Hepatocyte (in vitro differentiated cells): ENCODE measurements at regions not wholly inside any gene's neighbourhood (a gene's known extent, or its start where the extent isn't known, plus 50 kb on each side); places are given as distances from the start of the nearest gene placed in this dataset.

Source experiments
- DNase-seq: peaks from one replicate; pipeline ENCODE4 v3.0.0-alpha.2; 2016; ENCODE audit warnings: low spot score
- H2AFZ ChIP-seq: fragments of 200-600 bp; sonication (generic); 2 replicates; pipeline ENCODE4 v1.6.0; 2016; ENCODE audit warnings: antibody characterized with exemption, mild to moderate bottlenecking
- H3K27ac ChIP-seq: fragments of 200-600 bp; sonication (generic); 2 replicates; pipeline ENCODE4 v1.5.1; 2016; ENCODE audit warnings: mild to moderate bottlenecking
- H3K27me3 ChIP-seq: fragments of 200-600 bp; sonication (generic); 2 replicates; pipeline ENCODE4 v1.6.1; 2016
- H3K36me3 ChIP-seq: fragments of 200-600 bp; sonication (generic); replicated peaks from 2 replicates; pipeline ENCODE4 v1.5.1; 2016; ENCODE audit warnings: low read depth; ENCODE audit not compliant: insufficient read depth
- H3K4me1 ChIP-seq: fragments of 200-600 bp; sonication (generic); 2 replicates; pipeline ENCODE4 v1.5.1; 2016; ENCODE audit warnings: mild to moderate bottlenecking, moderate library complexity; ENCODE audit not compliant: insufficient read depth
- H3K4me2 ChIP-seq: fragments of 200-600 bp; sonication (generic); 2 replicates; pipeline ENCODE4 v1.6.0; 2016
- H3K4me3 ChIP-seq: fragments of 200-600 bp; sonication (generic); 2 replicates; pipeline ENCODE4 v1.5.1; 2016; ENCODE audit warnings: mild to moderate bottlenecking
- H3K79me2 ChIP-seq: fragments of 200-600 bp; sonication (generic); 2 replicates; pipeline ENCODE4 v1.6.0; 2017; ENCODE audit warnings: mild to moderate bottlenecking
- H3K9me2 ChIP-seq: fragments of 200-600 bp; sonication (generic); replicated peaks from 2 replicates; pipeline ENCODE4 v1.6.0; 2017; ENCODE audit warnings: mild to moderate bottlenecking; ENCODE audit not compliant: insufficient read depth
- H3K9me3 ChIP-seq: fragments of 200-600 bp; sonication (generic); 2 replicates; pipeline ENCODE4 v1.5.1; 2016; ENCODE audit warnings: low read depth, mild to moderate bottlenecking
- H4K20me1 ChIP-seq: fragments of 200-600 bp; sonication (generic); 2 replicates; pipeline ENCODE4 v1.6.0; 2016; ENCODE audit warnings: mild to moderate bottlenecking; ENCODE audit not compliant: insufficient read depth, poor library complexity, severe bottlenecking
- CTCF ChIP-seq: fragments of 200-600 bp; sonication (generic); IDR thresholded peaks from 2 replicates; pipeline ENCODE4 v1.5.1; 2016; ENCODE audit warnings: antibody characterized with exemption, mild to moderate bottlenecking; ENCODE audit not compliant: poor library complexity
- EZH2 ChIP-seq: fragments of 200-600 bp; sonication (generic); IDR thresholded peaks from 2 replicates; pipeline ENCODE4 v1.6.1; 2016; ENCODE audit warnings: antibody characterized with exemption, mild to moderate bottlenecking, borderline replicate concordance
- EZH2phosphoT487 ChIP-seq: fragments of 200-600 bp; sonication (generic); IDR thresholded peaks from one replicate; pipeline ENCODE4 v1.6.1; 2018; ENCODE audit warnings: antibody characterized with exemption, mild to moderate bottlenecking, low read depth, moderate library complexity; ENCODE audit not compliant: unreplicated experiment, severe bottlenecking
- WGBS: methylation state at CpG from one replicate; pipeline ENCODE4 v1.1.6; 2016; ENCODE audit warnings: low lambda C conversion rate; ENCODE audit errors: missing lambda C conversion rate; 5-methylcytosine and 5-hydroxymethylcytosine counted together

- no peak for DNase-seq
- H3K27ac ChIP-seq: no peak overlapping the region
- 59% methylated on average over 1 of the region's 1 CpG for WGBS
- no peaks in the 10 kb centered on the region for H3K9me2 ChIP-seq
- no peaks in the 10 kb centered on the region for H3K4me1 ChIP-seq
- no peaks in the 10 kb centered on the region for H3K9me3 ChIP-seq
- no peak overlapping the region for H2AFZ ChIP-seq
- H3K36me3 ChIP-seq: no peaks in the 10 kb centered on the region
- H3K4me2 ChIP-seq: no peak overlapping the region
- no peaks in the 10 kb centered on the region for H3K27me3 ChIP-seq
- TF ChIP-seq EZH2 (no peak), CTCF (no peak), EZH2phosphoT487 (no peak)
- H4K20me1 ChIP-seq: no peaks in the 10 kb centered on the region
- no peaks in the 10 kb centered on the region for H3K79me2 ChIP-seq
- no peak overlapping the region for H3K4me3 ChIP-seq
Measured at GRCh38 chr3:174356596-174356995, 502.5 kb upstream of the NAALADL2 start.

- no peak overlapping the region for H3K4me3 ChIP-seq
- no peaks in the 10 kb centered on the region for H3K27me3 ChIP-seq
- H4K20me1 ChIP-seq: no peaks in the 10 kb centered on the region
- H3K9me3 ChIP-seq: no peaks in the 10 kb centered on the region
- no peak for TF ChIP-seq EZH2
- H2AFZ ChIP-seq: no peak overlapping the region
- H3K4me1 ChIP-seq: no peaks in the 10 kb centered on the region
- H3K79me2 ChIP-seq: no peaks in the 10 kb centered on the region
- 95% methylated on average over 1 of the region's 1 CpG for WGBS
- H3K36me3 ChIP-seq: no peaks in the 10 kb centered on the region
- no peak overlapping the region for H3K27ac ChIP-seq
- no peaks in the 10 kb centered on the region for H3K9me2 ChIP-seq
- no peak overlapping the region for H3K4me2 ChIP-seq
- DNase-seq: no peak
Measured at GRCh38 chr3:174358252-174358651, 500.9 kb upstream of the NAALADL2 start.

- H3K9me3 ChIP-seq: no peaks in the 10 kb centered on the region
- H3K79me2 ChIP-seq: no peaks in the 10 kb centered on the region
- H3K4me2 ChIP-seq: no peak overlapping the region
- no peak for DNase-seq
- no peaks in the 10 kb centered on the region for H3K27me3 ChIP-seq
- no peaks in the 10 kb centered on the region for H4K20me1 ChIP-seq
- WGBS: 79% methylated on average over 3 of the region's 3 CpGs
- H3K4me3 ChIP-seq: no peak overlapping the region
- no peak overlapping the region for H2AFZ ChIP-seq
- TF ChIP-seq EZH2 (no peak), EZH2phosphoT487 (no peak), CTCF (no peak)
- no peaks in the 10 kb centered on the region for H3K9me2 ChIP-seq
- no peaks in the 10 kb centered on the region for H3K4me1 ChIP-seq
- H3K36me3 ChIP-seq: no peaks in the 10 kb centered on the region
- H3K27ac ChIP-seq: no peak overlapping the region
Measured at GRCh38 chr3:174362556-174362955, 496.6 kb upstream of the NAALADL2 start.

GRCh38 chr3:174363256-174363655 lies 495.9 kb upstream of the NAALADL2 start:
- no peaks in the 10 kb centered on the region for H3K27me3 ChIP-seq

More at GRCh38 chr3:174363256-174363655, 495.9 kb upstream of the NAALADL2 start:
- no peaks in the 10 kb centered on the region for H4K20me1 ChIP-seq
- no peaks in the 10 kb centered on the region for H3K9me2 ChIP-seq
- H3K9me3 ChIP-seq: no peaks in the 10 kb centered on the region
- no peak overlapping the region for H3K4me3 ChIP-seq
- WGBS: 31% methylated on average over 3 of the region's 3 CpGs
- H3K79me2 ChIP-seq: no peaks in the 10 kb centered on the region
- no peak for DNase-seq
- no peak overlapping the region for H2AFZ ChIP-seq
- H3K4me1 ChIP-seq: no peaks in the 10 kb centered on the region
- TF ChIP-seq EZH2phosphoT487 (no peak), CTCF (no peak), EZH2 (no peak)
- H3K27ac ChIP-seq: no peak overlapping the region
- H3K4me2 ChIP-seq: no peak overlapping the region
- H3K36me3 ChIP-seq: no peaks in the 10 kb centered on the region
